IMR-90 (cell line): ENCODE measurements at regions not wholly inside any gene's neighbourhood (a gene's known extent, or its start where the extent isn't known, plus 50 kb on each side); places are given as distances from the start of the nearest gene placed in this dataset.

Experiments used
- ATAC-seq: fragments of 200-7000 bp; cut with Tn5 transposase; 2 replicates; pipeline ENCODE4 v1.9.1; 2020; ENCODE audit warnings: low read depth, mild to moderate bottlenecking, moderate library complexity
- BruUV-seq: library from RNA; stranded (reverse); fragments of 400-500 nt; replicated peaks from 2 replicates; lab custom pipeline; 2021; lab: Mats Ljungman, UMichigan
- CTCF ChIA-PET: fragments of 300-600 bp; formaldehyde crosslinking; extraction: SDS; loops from one replicate; lab custom pipeline; 2021; ENCODE audit warnings: antibody characterized with exemption; lab: Yijun Ruan, JAX
- POLR2A ChIA-PET: fragments of 300-600 bp; sonication (Branson Sonifier 250); formaldehyde crosslinking; loops from one replicate; lab custom pipeline; 2022; ENCODE audit warnings: antibody characterized with exemption; ENCODE audit not compliant: unreplicated experiment; lab: Charles Lee
- DNase-seq: peaks from one replicate; pipeline ENCODE4 v3.0.0; 2013
- H2AFZ ChIP-seq: replicated peaks from 2 replicates; pipeline ENCODE3; 2013; ENCODE audit warnings: low read length, mild to moderate bottlenecking; ENCODE audit not compliant: poor library complexity
- H2AK5ac ChIP-seq: 2 replicates; pipeline ENCODE4 v1.6.1; 2013; ENCODE audit warnings: low read depth, low read length, inconsistent platforms
- H2AK9ac ChIP-seq: replicated peaks from 2 replicates; pipeline ENCODE3; 2013; ENCODE audit warnings: mild to moderate bottlenecking, low read depth, low read length, moderate library complexity; ENCODE audit not compliant: poor library complexity
- H2BK120ac ChIP-seq: 2 replicates; pipeline ENCODE4 v1.6.1; 2013; ENCODE audit warnings: low read depth, low read length, inconsistent platforms
- H2BK15ac ChIP-seq: 3 replicates; pipeline ENCODE4 v1.6.1; 2013; ENCODE audit warnings: low read depth, low read length, inconsistent platforms
- H2BK20ac ChIP-seq: 2 replicates; pipeline ENCODE4 v1.6.1; 2013; ENCODE audit warnings: low read depth, mild to moderate bottlenecking, inconsistent platforms, low read length, moderate library complexity
- H2BK5ac ChIP-seq: 2 replicates; pipeline ENCODE4 v1.6.1; 2013; ENCODE audit warnings: mild to moderate bottlenecking, low read depth, low read length, inconsistent platforms; ENCODE audit not compliant: poor library complexity, severe bottlenecking
- H3K14ac ChIP-seq: replicated peaks from 2 replicates; pipeline ENCODE4 v1.6.1; 2013; ENCODE audit warnings: low read depth, low read length, inconsistent platforms
- H3K18ac ChIP-seq: 2 replicates; pipeline ENCODE4 v1.6.1; 2013; ENCODE audit warnings: low read depth, low read length, control low read depth
- H3K23ac ChIP-seq: 2 replicates; pipeline ENCODE4 v1.6.1; 2013; ENCODE audit warnings: low read depth, low read length, inconsistent platforms
- H3K27ac ChIP-seq: 2 replicates; pipeline ENCODE4 v1.5.1; 2013; ENCODE audit warnings: mild to moderate bottlenecking, control low read depth, low read length; ENCODE audit not compliant: insufficient read depth
- H3K27me3 ChIP-seq: 2 replicates; pipeline ENCODE4 v1.6.1; 2013; ENCODE audit warnings: low read length; ENCODE audit not compliant: control insufficient read depth, insufficient read depth
- H3K36me3 ChIP-seq: 2 replicates; pipeline ENCODE4 v1.6.1; 2013; ENCODE audit warnings: low read length, mixed read lengths; ENCODE audit not compliant: control insufficient read depth, insufficient read depth
- H3K4ac ChIP-seq: 2 replicates; pipeline ENCODE4 v1.6.1; 2013; ENCODE audit warnings: low read depth, low read length, inconsistent platforms
- H3K4me1 ChIP-seq: 2 replicates; pipeline ENCODE4 v1.6.1; 2013; ENCODE audit warnings: low read length, mixed read lengths; ENCODE audit not compliant: control insufficient read depth, insufficient read depth
- H3K4me2 ChIP-seq: 2 replicates; pipeline ENCODE4 v1.6.1; 2013; ENCODE audit warnings: low read depth, mild to moderate bottlenecking, control low read depth, low read length, moderate library complexity
- H3K4me3 ChIP-seq: 2 replicates; pipeline ENCODE4 v1.5.1; 2013; ENCODE audit warnings: low read depth, mild to moderate bottlenecking, control low read depth, low read length, moderate library complexity; ENCODE audit not compliant: insufficient read depth
- H3K56ac ChIP-seq: 2 replicates; pipeline ENCODE4 v1.6.1; 2013; ENCODE audit warnings: low read length, inconsistent platforms; ENCODE audit not compliant: insufficient read depth; ENCODE audit errors: extremely low read depth
- H3K79me1 ChIP-seq, 2 experiments: 2 replicates each; pipeline ENCODE4 v1.6.1; 2013; ENCODE audit warnings: low read length in 2 of 2, inconsistent platforms in 1 of 2, low read depth in 1 of 2
- H3K9ac ChIP-seq: 2 replicates; pipeline ENCODE4 v1.6.1; 2013; ENCODE audit warnings: low read depth, low read length, control low read depth
- H3K9me1 ChIP-seq: 2 replicates; pipeline ENCODE4 v1.6.1; 2013; ENCODE audit warnings: low read length, inconsistent platforms; ENCODE audit not compliant: insufficient read depth
- H3K9me3 ChIP-seq: 2 replicates; pipeline ENCODE4 v1.6.1; 2013; ENCODE audit warnings: low read length; ENCODE audit not compliant: control insufficient read depth, insufficient read depth
- H4K20me1 ChIP-seq: 2 replicates; pipeline ENCODE4 v1.6.1; 2013; ENCODE audit warnings: low read length, inconsistent platforms; ENCODE audit not compliant: insufficient read depth
- H4K5ac ChIP-seq: 2 replicates; pipeline ENCODE4 v1.6.1; 2013; ENCODE audit warnings: mild to moderate bottlenecking, low read depth, low read length, control low read depth
- H4K8ac ChIP-seq, 2 experiments: 2 replicates each; pipeline ENCODE4 v1.6.1; 2013; ENCODE audit warnings: low read depth in 2 of 2, low read length in 2 of 2, control low read depth in 1 of 2, inconsistent platforms in 1 of 2
- H4K91ac ChIP-seq: 2 replicates; pipeline ENCODE4 v1.6.1; 2013; ENCODE audit warnings: low read depth, low read length, inconsistent platforms; ENCODE audit not compliant: insufficient read depth
- BHLHE40 ChIP-seq: fragments of 150-350 bp; IDR thresholded peaks from 2 replicates; pipeline ENCODE4 v1.6.1; 2016; ENCODE audit warnings: mild to moderate bottlenecking, low read depth, low read length
- CEBPB ChIP-seq: IDR thresholded peaks from 2 replicates; pipeline ENCODE4 v1.6.1; 2012; ENCODE audit warnings: low read depth, low read length, improper control_type of control experiment
- POLR2A ChIP-seq: IDR thresholded peaks from 2 replicates; pipeline ENCODE4 v1.6.1; 2012; ENCODE audit warnings: mild to moderate bottlenecking, low read depth, low read length
- WGBS, 2 experiments: methylation state at CpG; one replicate each; pipeline versions ENCODE4 v1.1.5 to v1.1.7; 2013; ENCODE audit warnings: missing lambda C conversion rate in 2 of 2; ENCODE audit not compliant: insufficient read length in 1 of 2; ENCODE audit errors: extremely low coverage in 2 of 2; 5-methylcytosine and 5-hydroxymethylcytosine counted together
- dilution Hi-C: fragments of 300-500 bp; cut with HindIII; formaldehyde crosslinking; loops from one replicate; pipeline ENCODE4 v1.14.3; 2018; ENCODE audit warnings: low sequenced_read_pairs; ENCODE audit not compliant: unreplicated experiment
- in situ Hi-C: fragments of 300-500 bp; cut with MboI; formaldehyde crosslinking; loops from 3 replicates; pipeline ENCODE4 v1.14.3; 2019; ENCODE audit warnings: low sequenced_read_pairs, inconsistent platforms, mixed read lengths
- intact Hi-C: fragments of 100-400 bp; cut with micrococcal nuclease; formaldehyde crosslinking; loops from 2 replicates; pipeline ENCODE4 v1.10.0; 2022

- no TSS peak for BruUV-seq
- CTCF ChIA-PET, result no interaction called here
- Histone ChIP-seq H3K14ac (no peak overlapping the region), H2BK20ac (no peak overlapping the region), H3K9me1 (no peaks in the 10 kb centered on the region), H2AFZ (peak overlapping the region; percentile 72), H3K9me3 (no peaks in the 10 kb centered on the region), H2AK5ac (no peak overlapping the region), H2AK9ac (no peak overlapping the region), H4K8ac (no peak overlapping the region), H3K18ac (no peak overlapping the region), H3K79me1 (no peaks in the 10 kb centered on the region), H3K36me3 (no peaks in the 10 kb centered on the region), H3K4me1 (no peaks in the 10 kb centered on the region), H4K91ac (no peak overlapping the region), H3K9ac (no peak overlapping the region), H2BK15ac (no peak overlapping the region), H3K27me3 (no peaks in the 10 kb centered on the region; the same call in 1 of the 2 replicates), H2BK120ac (no peak overlapping the region), H4K20me1 (no peaks in the 10 kb centered on the region), H3K56ac (no peak overlapping the region), H3K4me3 (peak overlapping the region; percentile 53), H3K4me2 (peak overlapping the region; percentile 54; the same call in 1 of the 2 replicates), H3K4ac (no peak overlapping the region), H3K27ac (no peak overlapping the region), H2BK5ac (no peak overlapping the region), H3K23ac (no peak overlapping the region), H4K5ac (no peak overlapping the region)
- TF ChIP-seq BHLHE40, result no peak
- no peak for TF ChIP-seq POLR2A
- no peak for TF ChIP-seq CEBPB
- WGBS, 2 experiments, result 67% methylated on average over 1 of the region's 9 CpGs; no CpG with 5 or more reads in 1 of the 2 experiments
- ATAC-seq (peak; percentile 14; the same call in 1 of the 2 replicates), DNase-seq (no peak)
- POLR2A ChIA-PET, result no interaction called here
- dilution Hi-C loops, result no loop called here
- intact Hi-C loops, result no loop called here
- in situ Hi-C loops, result no loop called here
Observed at GRCh38 chr19:30719999-30720345, 347.8 kb downstream of the ZNF536 start.
